ENCODE measurements at regions not wholly inside any gene's neighbourhood (a gene's known extent, or its start where the extent isn't known, plus 50 kb on each side); places are given as distances from the start of the nearest gene placed in this dataset.

DNA sequence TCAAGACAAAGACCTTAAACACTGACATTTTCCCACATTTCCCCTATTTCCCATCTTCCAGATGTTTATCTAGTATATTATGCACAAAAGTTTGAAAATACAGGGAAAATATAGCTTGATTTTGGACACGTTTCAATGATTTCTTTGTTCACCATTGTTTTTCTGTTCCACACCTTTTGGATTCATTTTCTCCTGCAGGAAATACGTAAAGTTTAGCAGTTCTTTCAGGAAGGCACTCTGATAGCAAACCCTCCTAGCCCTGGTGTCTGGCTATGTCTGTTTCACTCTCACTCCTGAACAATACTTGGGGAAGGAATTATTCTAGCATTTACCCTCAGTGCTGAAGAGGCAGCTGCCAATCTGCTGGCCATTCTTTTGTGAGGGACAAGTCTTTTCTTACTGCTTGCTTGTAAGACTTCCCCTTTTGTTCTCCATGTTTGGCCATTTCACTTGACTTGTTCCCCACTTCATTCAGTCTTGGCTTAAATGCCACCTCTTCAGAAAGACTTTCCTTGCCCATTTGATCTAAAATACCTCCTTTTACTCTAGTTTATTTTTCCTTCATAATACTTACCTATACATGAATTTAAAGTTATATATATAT, 195.4 kb downstream of the RNF152 start:
- TF ChIP-seq, protein P1, sequence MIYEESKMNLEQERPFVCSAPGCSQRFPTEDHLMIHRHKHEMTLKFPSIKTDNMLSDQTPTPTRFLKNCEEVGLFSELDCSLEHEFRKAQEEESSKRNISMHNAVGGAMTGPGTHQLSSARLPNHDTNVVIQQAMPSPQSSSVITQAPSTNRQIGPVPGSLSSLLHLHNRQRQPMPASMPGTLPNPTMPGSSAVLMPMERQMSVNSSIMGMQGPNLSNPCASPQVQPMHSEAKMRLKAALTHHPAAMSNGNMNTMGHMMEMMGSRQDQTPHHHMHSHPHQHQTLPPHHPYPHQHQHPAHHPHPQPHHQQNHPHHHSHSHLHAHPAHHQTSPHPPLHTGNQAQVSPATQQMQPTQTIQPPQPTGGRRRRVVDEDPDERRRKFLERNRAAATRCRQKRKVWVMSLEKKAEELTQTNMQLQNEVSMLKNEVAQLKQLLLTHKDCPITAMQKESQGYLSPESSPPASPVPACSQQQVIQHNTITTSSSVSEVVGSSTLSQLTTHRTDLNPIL (CRISPR knock-in tag; IDR thresholded peaks at IDR 0.05; ENCODE audit: low read depth) = no peak
- TF ChIP-seq BACH2 (CRISPR knock-in tag; IDR thresholded peaks at IDR 0.05; ENCODE audit: borderline replicate concordance) (no peak), CSDC2 (CRISPR knock-in tag; IDR thresholded peaks at IDR 0.05) (no peak), ISL1 (CRISPR knock-in tag; IDR thresholded peaks at IDR 0.05) (no peak)
- TF ChIP-seq, protein P2, sequence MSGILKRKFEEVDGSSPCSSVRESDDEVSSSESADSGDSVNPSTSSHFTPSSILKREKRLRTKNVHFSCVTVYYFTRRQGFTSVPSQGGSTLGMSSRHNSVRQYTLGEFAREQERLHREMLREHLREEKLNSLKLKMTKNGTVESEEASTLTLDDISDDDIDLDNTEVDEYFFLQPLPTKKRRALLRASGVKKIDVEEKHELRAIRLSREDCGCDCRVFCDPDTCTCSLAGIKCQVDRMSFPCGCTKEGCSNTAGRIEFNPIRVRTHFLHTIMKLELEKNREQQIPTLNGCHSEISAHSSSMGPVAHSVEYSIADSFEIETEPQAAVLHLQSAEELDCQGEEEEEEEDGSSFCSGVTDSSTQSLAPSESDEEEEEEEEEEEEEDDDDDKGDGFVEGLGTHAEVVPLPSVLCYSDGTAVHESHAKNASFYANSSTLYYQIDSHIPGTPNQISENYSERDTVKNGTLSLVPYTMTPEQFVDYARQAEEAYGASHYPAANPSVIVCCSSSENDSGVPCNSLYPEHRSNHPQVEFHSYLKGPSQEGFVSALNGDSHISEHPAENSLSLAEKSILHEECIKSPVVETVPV (CRISPR knock-in tag; IDR thresholded peaks at IDR 0.05) = no peak
